Sigmoid colon (tissue), 6 donors: ENCODE measurements at regions not wholly inside any gene's neighbourhood (a gene's known extent, or its start where the extent isn't known, plus 50 kb on each side); places are given as distances from the start of the nearest gene placed in this dataset.

ENCODE experiments used
- DNase-seq: peaks from one replicate; pipeline ENCODE4 v3.0.0-alpha.2; 2019
- H3K27ac ChIP-seq, 4 donors: fragments of 200-600 bp; sonication (generic); one replicate each; pipeline ENCODE4 v1.5.1; 2016 to 2019; ENCODE audit warnings: mild to moderate bottlenecking in 1 of 4
- H3K27me3 ChIP-seq, 3 donors: fragments of 200-600 bp; sonication (generic); one replicate each; pipeline ENCODE4 v1.5.1; 2019; ENCODE audit warnings: mild to moderate bottlenecking in 1 of 3
- H3K36me3 ChIP-seq, 4 donors: fragments of 200-600 bp; sonication (generic); one replicate each; pipeline ENCODE4 v1.5.1; 2016 to 2019
- H3K4me1 ChIP-seq, 4 donors: fragments of 200-600 bp; sonication (generic); one replicate each; pipeline ENCODE4 v1.5.1; 2017 to 2019
- H3K4me3 ChIP-seq, 4 donors: fragments of 200-600 bp; sonication (generic); one replicate each; pipeline ENCODE4 v1.5.1; 2017 to 2019; ENCODE audit warnings: mild to moderate bottlenecking in 2 of 4, moderate library complexity in 1 of 4
- H3K9me3 ChIP-seq, 4 donors: fragments of 200-600 bp in 3 of 4; sonication (generic) in 3 of 4; one replicate each; pipeline versions ENCODE4 v1.5.1 to v1.6.1; 2013 to 2019
- EP300 ChIP-seq, 4 donors: sonication (generic); formaldehyde crosslinking; IDR thresholded peaks; one replicate each; pipeline ENCODE4 v1.6.1; 2017; ENCODE audit warnings: antibody characterized with exemption in 4 of 4
- POLR2A ChIP-seq, 2 donors: fragments of 450-650 bp; IDR thresholded peaks; one replicate each; pipeline ENCODE4 v1.6.1; 2016; ENCODE audit warnings: antibody characterized with exemption in 2 of 2, mild to moderate bottlenecking in 2 of 2, moderate library complexity in 2 of 2
- POLR2AphosphoS5 ChIP-seq, 4 donors: sonication (generic); formaldehyde crosslinking; IDR thresholded peaks; one replicate each; pipeline ENCODE4 v1.6.1; 2017; ENCODE audit warnings: antibody characterized with exemption in 4 of 4
- WGBS, 2 donors: extraction: QIAGEN DNeasy Blood & Tissue Kit; methylation state at CpG; one replicate each; pipeline ENCODE4 v1.1.7; 2013; 5-methylcytosine and 5-hydroxymethylcytosine counted together
- intact Hi-C: fragments of 100-400 bp; cut with DNase I; formaldehyde crosslinking; loops from one replicate; pipeline ENCODE4 v1.15.1; 2023
- TF ChIP-seq, protein P1 (sequence below), 4 experiments: fragments of 450-650 bp in 3 of 4; fragments of 200-600 bp in 1 of 4; IDR thresholded peaks; one replicate each; pipeline ENCODE4 v1.5.1; 2016 to 2019; ENCODE audit warnings: antibody characterized with exemption in 4 of 4, mild to moderate bottlenecking in 3 of 4, moderate library complexity in 2 of 4
- donor health status: healthy with polysubstance abuse.
- donor health status: healthy.

DNA sequence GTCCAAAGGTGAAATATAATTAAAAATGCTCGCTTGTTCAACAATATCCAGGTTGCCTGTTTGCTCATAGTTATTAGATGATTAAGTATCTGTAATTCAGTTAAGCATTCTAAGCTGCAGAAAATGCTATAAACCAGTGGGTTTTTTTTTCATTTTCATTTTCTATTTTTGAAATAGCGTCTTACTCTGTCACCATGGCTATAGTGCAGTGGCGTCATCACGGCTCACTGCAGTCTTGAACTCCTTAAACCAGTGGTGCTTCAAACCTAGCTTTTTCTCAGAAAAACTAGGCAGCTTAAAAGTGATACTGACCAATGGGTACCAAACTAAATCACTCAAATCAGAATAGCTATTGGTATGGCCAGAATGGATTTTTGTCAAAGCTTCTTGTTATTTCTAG, 925.2 kb downstream of the TSN start:
- Histone ChIP-seq H3K36me3 (no peaks in the 10 kb centered on the region), H3K4me1 (no peaks in the 10 kb centered on the region), H3K4me3 (no peak overlapping the region), H3K27ac (no peak overlapping the region), H3K27me3 (no peaks in the 10 kb centered on the region), H3K9me3 (no peaks in the 10 kb centered on the region)
- intact Hi-C loops = no loop called here
- DNase-seq = no peak
- WGBS, 2 donors = 83 to 88% methylated on average over 4 of the region's 4 CpGs
- TF ChIP-seq, protein P1, sequence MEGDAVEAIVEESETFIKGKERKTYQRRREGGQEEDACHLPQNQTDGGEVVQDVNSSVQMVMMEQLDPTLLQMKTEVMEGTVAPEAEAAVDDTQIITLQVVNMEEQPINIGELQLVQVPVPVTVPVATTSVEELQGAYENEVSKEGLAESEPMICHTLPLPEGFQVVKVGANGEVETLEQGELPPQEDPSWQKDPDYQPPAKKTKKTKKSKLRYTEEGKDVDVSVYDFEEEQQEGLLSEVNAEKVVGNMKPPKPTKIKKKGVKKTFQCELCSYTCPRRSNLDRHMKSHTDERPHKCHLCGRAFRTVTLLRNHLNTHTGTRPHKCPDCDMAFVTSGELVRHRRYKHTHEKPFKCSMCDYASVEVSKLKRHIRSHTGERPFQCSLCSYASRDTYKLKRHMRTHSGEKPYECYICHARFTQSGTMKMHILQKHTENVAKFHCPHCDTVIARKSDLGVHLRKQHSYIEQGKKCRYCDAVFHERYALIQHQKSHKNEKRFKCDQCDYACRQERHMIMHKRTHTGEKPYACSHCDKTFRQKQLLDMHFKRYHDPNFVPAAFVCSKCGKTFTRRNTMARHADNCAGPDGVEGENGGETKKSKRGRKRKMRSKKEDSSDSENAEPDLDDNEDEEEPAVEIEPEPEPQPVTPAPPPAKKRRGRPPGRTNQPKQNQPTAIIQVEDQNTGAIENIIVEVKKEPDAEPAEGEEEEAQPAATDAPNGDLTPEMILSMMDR (IDR thresholded peaks at IDR 0.05) = no peak
- TF ChIP-seq POLR2A (IDR thresholded peaks at IDR 0.05) (no peak), EP300 (IDR thresholded peaks at IDR 0.05) (no peak), POLR2AphosphoS5 (IDR thresholded peaks at IDR 0.05) (no peak)

DNA sequence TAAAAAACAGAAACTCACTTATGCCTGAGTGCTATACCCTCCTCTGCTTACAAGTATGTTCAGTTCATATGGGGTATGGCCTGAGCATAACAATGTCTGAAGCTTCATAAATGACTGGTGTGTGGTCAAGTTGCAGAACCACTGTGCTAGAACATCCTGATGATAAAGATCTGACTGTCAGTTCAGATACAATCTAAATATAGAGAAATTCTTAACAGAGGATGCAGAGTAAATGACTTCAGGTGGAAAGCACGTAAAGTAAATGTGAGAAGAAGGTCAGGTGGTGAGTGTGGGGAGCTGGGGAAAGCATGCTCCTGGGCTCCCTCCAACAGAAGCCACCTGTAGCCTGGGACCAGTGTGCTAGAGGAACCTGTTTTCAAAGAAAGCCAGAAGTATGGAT, 926.2 kb downstream of the TSN start:
- DNase-seq = no peak
- WGBS, 2 donors = 72 to 87% methylated on average over 1 of the region's 1 CpG
- Histone ChIP-seq H3K9me3 (no peaks in the 10 kb centered on the region), H3K36me3 (no peaks in the 10 kb centered on the region), H3K27me3 (no peaks in the 10 kb centered on the region), H3K27ac (no peak overlapping the region), H3K4me3 (no peak overlapping the region), H3K4me1 (no peaks in the 10 kb centered on the region)
- TF ChIP-seq POLR2A (IDR thresholded peaks at IDR 0.05) (no peak), EP300 (IDR thresholded peaks at IDR 0.05) (no peak), POLR2AphosphoS5 (IDR thresholded peaks at IDR 0.05) (no peak)
- TF ChIP-seq, protein P1 (IDR thresholded peaks at IDR 0.05) = no peak
- intact Hi-C loops = no loop called here

DNA sequence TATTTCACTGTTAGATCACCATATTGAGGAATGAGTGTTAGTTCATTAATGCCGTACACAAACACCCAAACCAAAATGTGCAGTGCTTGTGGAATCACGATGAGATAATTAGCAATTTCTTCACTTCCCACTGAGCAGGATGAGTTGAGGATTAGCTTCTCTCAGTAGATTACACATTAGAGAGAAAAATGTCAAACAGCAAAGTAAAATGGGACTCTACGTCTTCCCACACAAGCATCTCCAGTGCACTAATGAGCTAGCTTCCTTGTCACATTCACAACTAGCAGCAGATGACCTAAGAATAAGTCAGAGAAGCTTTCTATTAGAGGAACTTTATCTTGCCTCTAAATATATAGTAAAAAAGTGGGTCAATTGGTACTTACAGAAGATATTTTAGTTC, 926.9 kb downstream of the TSN start:
- Histone ChIP-seq H3K27ac (no peak overlapping the region), H3K27me3 (no peaks in the 10 kb centered on the region), H3K4me3 (no peak overlapping the region), H3K9me3 (no peaks in the 10 kb centered on the region), H3K4me1 (no peaks in the 10 kb centered on the region), H3K36me3 (no peaks in the 10 kb centered on the region)
- intact Hi-C loops = no loop called here
- no peak for TF ChIP-seq POLR2A (IDR thresholded peaks at IDR 0.05)
- no peak for TF ChIP-seq POLR2AphosphoS5 (IDR thresholded peaks at IDR 0.05)
- no peak for TF ChIP-seq EP300 (IDR thresholded peaks at IDR 0.05)
- TF ChIP-seq, protein P1 (IDR thresholded peaks at IDR 0.05) = no peak
- DNase-seq = no peak
- 90% methylated on average over 3 of the region's 3 CpGs for WGBS, 2 donors

DNA sequence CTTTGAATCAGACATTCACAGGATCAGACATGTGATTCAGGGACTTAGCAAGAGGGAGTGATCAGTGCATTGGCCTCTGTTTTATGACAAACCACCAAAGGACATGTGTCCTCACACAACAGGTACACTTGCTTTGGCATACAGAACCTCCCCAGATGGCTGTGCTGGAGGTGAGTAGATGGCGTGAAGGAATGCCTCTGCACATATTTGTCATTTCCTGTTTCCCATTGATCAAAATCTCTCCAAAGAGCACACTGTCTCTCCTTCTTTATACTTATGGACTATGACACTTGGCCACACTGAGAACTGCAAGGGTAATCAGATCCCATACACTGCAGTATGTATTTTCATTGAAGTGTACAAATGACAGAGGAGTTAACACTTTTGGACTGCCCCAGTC, 927.6 kb downstream of the TSN start:
- 76 to 90% methylated on average over 1 of the region's 1 CpG for WGBS, 2 donors
- no peak overlapping the region for H3K4me3 ChIP-seq

DNA sequence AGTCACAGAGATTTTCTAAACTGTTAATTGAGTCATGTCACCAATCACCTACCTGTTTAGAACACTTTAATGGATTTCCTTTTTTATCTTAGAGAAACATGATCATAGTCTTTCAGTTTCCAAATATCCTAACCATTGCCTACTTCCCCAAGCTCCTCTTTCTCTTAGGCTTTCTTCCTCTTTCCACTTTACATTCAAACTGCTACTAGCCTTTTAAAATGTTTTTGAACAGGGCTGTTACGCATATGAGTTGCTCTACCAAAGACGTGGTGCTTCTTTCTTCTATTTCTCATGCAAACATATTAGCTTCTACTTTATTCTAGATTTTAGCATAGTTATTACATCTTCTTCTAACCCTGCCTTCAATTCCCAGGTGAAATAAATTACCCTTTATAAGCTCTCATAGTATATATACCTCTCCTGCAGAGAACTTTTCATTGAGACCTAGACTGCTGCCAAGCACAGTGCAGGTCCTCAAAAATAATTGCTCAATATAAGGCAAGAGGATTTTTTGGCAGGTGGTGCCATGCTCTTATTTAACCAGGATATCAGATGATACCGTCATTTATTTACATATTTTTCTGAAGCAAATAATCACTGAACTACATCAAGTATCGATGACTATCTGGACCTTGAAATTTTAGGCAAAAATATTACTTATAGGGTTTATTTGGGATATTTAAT, 937.1 kb downstream of the TSN start:
- TF ChIP-seq, protein P1 (IDR thresholded peaks at IDR 0.05) = no peak
- TF ChIP-seq EP300 (IDR thresholded peaks at IDR 0.05) (no peak), POLR2A (IDR thresholded peaks at IDR 0.05) (no peak), POLR2AphosphoS5 (IDR thresholded peaks at IDR 0.05) (no peak)
- no peaks in the 10 kb centered on the region for H3K27me3 ChIP-seq
- no peak overlapping the region for H3K4me3 ChIP-seq
- intact Hi-C loops = no loop called here
- H3K4me1 ChIP-seq = no peaks in the 10 kb centered on the region
- H3K36me3 ChIP-seq = no peaks in the 10 kb centered on the region
- no peak overlapping the region for H3K27ac ChIP-seq
- no peak for DNase-seq
- WGBS, 2 donors = 91 to 92% methylated on average over 4 of the region's 4 CpGs
- H3K9me3 ChIP-seq = no peaks in the 10 kb centered on the region

More for the DNA sequence above, 927.6 kb downstream of the TSN start:
- Histone ChIP-seq H3K4me1 (no peaks in the 10 kb centered on the region), H3K36me3 (no peaks in the 10 kb centered on the region), H3K9me3 (no peaks in the 10 kb centered on the region), H3K27me3 (no peaks in the 10 kb centered on the region), H3K27ac (no peak overlapping the region)
- TF ChIP-seq POLR2AphosphoS5 (IDR thresholded peaks at IDR 0.05) (no peak), POLR2A (IDR thresholded peaks at IDR 0.05) (no peak), EP300 (IDR thresholded peaks at IDR 0.05) (no peak)
- intact Hi-C loops = no loop called here
- DNase-seq = no peak
